Neural cell (in vitro differentiated cells): ENCODE measurements at regions not wholly inside any gene's neighbourhood (a gene's known extent, or its start where the extent isn't known, plus 50 kb on each side); places are given as distances from the start of the nearest gene placed in this dataset.

ENCODE experiments used
- CTCF ChIP-seq: fragments of 450-650 bp; IDR thresholded peaks from 2 replicates; pipeline ENCODE4 v1.5.1; 2014; ENCODE audit warnings: antibody characterized with exemption, mild to moderate bottlenecking, moderate library complexity; ENCODE audit not compliant: poor library complexity, severe bottlenecking
- EP300 ChIP-seq: fragments of 450-650 bp; conservative IDR thresholded peaks from 2 replicates; pipeline ENCODE4 v1.6.1; 2014; ENCODE audit warnings: antibody characterized with exemption, mild to moderate bottlenecking, moderate library complexity; ENCODE audit not compliant: poor library complexity, severe bottlenecking
- EZH2 ChIP-seq: fragments of 200-600, 300-800 bp; shearing (Covaris generic), sonication (generic); IDR thresholded peaks from 2 replicates; pipeline ENCODE4 v1.6.1; 2014; ENCODE audit warnings: antibody characterized with exemption, low read length, borderline replicate concordance, mild to moderate bottlenecking; ENCODE audit not compliant: insufficient read depth, poor library complexity, severe bottlenecking
- POLR2AphosphoS5 ChIP-seq: IDR thresholded peaks from 2 replicates; pipeline ENCODE4 v1.6.1; 2012
- REST ChIP-seq: IDR thresholded peaks from 2 replicates; pipeline ENCODE4 v1.6.1; 2012; ENCODE audit warnings: borderline replicate concordance
- SMC3 ChIP-seq: fragments of 450-650 bp; conservative IDR thresholded peaks from 2 replicates; pipeline ENCODE4 v1.6.1; 2014; ENCODE audit warnings: antibody characterized with exemption, mild to moderate bottlenecking, moderate library complexity; ENCODE audit not compliant: poor library complexity
- TAF1 ChIP-seq: IDR thresholded peaks from 2 replicates; pipeline ENCODE4 v1.6.1; 2012; ENCODE audit warnings: low read depth

- TF ChIP-seq EP300 (no peak), CTCF (no peak), POLR2AphosphoS5 (no peak), REST (no peak), TAF1 (no peak), EZH2 (no peak), SMC3 (no peak)
Measured at GRCh38 chr6:117206944-117207687, 58.2 kb upstream of the VGLL2 start.
